ENCODE measurements at regions not wholly inside any gene's neighbourhood (a gene's known extent, or its start where the extent isn't known, plus 50 kb on each side); places are given as distances from the start of the nearest gene placed in this dataset.

GRCh38 chr14:89025561-89026236 is 201.2 kb downstream of the TTC8 start:
- no peak for DNase-seq (ENCODE audit: low read depth)
- no peak overlapping the region for H3K4me3 ChIP-seq (ENCODE audit: low read depth, low read length)
- TF ChIP-seq CTCF (IDR thresholded peaks at IDR 0.05; ENCODE audit: low read depth, low read length, missing control alignments): no peak

GRCh38 chr14:89027097-89027740 is 202.8 kb downstream of the TTC8 start:
- DNase-seq (ENCODE audit: low read depth): no peak
- H3K4me3 ChIP-seq (ENCODE audit: low read depth, low read length): peak overlapping the region; percentile 42
- peak; percentile 74 for TF ChIP-seq CTCF (IDR thresholded peaks at IDR 0.05; ENCODE audit: low read depth, low read length, missing control alignments)

- no peak for TF ChIP-seq CTCF (IDR thresholded peaks at IDR 0.05; ENCODE audit: low read depth, low read length, missing control alignments)
- DNase-seq (ENCODE audit: low read depth): no peak
- no peak overlapping the region for H3K4me3 ChIP-seq (ENCODE audit: low read depth, low read length)
Measured at GRCh38 chr14:89028462-89029134, 204.1 kb downstream of the TTC8 start.

GRCh38 chr14:89029961-89030694 is 205.7 kb downstream of the TTC8 start:
- no peak overlapping the region for H3K4me3 ChIP-seq (ENCODE audit: low read depth, low read length)
- TF ChIP-seq CTCF (IDR thresholded peaks at IDR 0.05; ENCODE audit: low read depth, low read length, missing control alignments): no peak
- no peak for DNase-seq (ENCODE audit: low read depth)

- no peak for DNase-seq (ENCODE audit: low read depth)
- H3K4me3 ChIP-seq (ENCODE audit: low read depth, low read length): no peak overlapping the region
- no peak for TF ChIP-seq CTCF (IDR thresholded peaks at IDR 0.05; ENCODE audit: low read depth, low read length, missing control alignments)
Measured at GRCh38 chr14:89030921-89031320, 206.5 kb downstream of the TTC8 start.

GRCh38 chr14:89032086-89032649 is 207.7 kb downstream of the TTC8 start:
- DNase-seq (ENCODE audit: low read depth): no peak
- no peak overlapping the region for H3K4me3 ChIP-seq (ENCODE audit: low read depth, low read length)
- no peak for TF ChIP-seq CTCF (IDR thresholded peaks at IDR 0.05; ENCODE audit: low read depth, low read length, missing control alignments)
